HG03108 (cell line): ENCODE measurements at regions not wholly inside any gene's neighbourhood (a gene's known extent, or its start where the extent isn't known, plus 50 kb on each side); places are given as distances from the start of the nearest gene placed in this dataset.
"Not testable (repeated sequence)": the region's sequence is repeated elsewhere in the genome, so short reads cannot be mapped to it uniquely, and the experiment has no call there.

ENCODE experiments used
- ATAC-seq: cut with Tn5 transposase; IDR thresholded peaks from one replicate; pipeline ENCODE4 v1.9.1; 2021; ENCODE audit warnings: moderate library complexity; ENCODE audit not compliant: unreplicated experiment

DNA sequence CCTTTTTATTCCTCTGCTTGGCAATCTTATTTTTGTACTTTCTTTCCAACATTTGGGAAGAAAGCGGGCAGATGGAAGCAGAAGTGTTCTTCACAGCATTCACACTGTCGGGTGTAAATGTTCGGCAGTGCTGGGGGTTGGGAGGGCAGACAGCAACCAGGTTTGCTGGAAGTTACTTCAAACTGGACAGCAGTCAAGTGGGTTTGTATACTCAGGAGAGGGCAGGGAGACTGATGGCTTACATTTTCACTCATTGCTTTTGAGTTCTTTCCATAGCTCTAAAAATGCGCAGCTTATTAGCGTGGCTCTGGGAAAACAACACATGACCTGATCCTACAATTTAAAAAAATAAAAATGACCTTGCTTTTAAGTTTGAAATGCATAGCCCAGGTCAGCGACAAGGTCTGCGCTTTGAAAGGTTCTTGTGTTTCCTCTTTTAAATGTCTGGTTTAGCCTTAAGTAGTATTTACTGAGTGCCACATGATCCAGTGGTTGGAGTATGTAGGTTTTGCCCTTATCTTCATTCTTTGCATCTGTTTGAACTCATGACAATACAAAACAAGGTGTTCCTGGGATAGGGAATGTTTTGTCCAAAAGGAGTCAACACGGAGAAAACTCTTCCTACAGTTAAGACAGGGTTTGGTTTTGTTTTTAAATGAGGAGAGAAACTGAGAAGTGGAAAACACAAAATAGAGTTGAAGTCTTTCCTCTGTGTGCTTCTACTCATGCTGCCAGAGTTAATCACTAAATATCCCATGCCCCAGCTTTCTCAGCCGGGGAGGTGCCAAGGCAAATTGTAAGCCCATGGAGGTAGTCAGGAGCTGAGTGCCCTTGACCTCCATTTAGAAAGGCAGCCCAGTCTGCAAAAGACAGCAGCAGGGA, 132.7 kb upstream of the DMRT1 start:
- no peak for ATAC-seq

DNA sequence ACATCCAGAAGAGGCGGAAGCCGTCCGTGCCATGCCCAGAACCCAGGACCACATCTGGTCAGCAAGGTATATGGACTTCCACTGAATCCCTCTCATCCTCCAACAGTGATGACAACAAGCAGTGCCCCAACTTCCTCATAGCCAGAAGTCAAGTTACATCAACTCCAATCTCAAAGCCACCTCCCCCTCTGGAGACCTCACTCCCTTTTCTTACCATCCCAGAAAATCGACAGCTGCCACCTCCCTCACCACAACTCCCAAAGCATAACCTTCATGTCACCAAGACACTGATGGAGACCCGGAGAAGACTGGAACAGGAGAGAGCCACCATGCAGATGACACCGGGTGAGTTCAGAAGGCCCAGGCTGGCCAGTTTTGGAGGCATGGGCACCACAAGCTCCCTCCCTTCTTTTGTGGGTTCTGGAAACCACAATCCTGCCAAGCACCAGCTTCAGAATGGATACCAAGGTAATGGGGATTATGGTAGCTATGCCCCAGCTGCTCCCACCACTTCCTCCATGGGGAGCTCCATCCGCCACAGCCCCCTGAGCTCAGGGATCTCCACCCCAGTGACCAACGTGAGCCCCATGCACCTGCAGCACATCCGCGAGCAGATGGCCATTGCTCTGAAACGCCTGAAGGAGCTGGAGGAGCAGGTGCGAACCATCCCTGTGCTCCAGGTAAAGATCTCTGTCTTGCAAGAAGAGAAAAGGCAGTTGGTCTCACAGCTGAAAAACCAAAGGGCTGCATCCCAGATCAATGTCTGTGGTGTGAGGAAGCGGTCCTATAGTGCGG, 130.3 kb upstream of the DMRT1 start:
- no peak for ATAC-seq

DNA sequence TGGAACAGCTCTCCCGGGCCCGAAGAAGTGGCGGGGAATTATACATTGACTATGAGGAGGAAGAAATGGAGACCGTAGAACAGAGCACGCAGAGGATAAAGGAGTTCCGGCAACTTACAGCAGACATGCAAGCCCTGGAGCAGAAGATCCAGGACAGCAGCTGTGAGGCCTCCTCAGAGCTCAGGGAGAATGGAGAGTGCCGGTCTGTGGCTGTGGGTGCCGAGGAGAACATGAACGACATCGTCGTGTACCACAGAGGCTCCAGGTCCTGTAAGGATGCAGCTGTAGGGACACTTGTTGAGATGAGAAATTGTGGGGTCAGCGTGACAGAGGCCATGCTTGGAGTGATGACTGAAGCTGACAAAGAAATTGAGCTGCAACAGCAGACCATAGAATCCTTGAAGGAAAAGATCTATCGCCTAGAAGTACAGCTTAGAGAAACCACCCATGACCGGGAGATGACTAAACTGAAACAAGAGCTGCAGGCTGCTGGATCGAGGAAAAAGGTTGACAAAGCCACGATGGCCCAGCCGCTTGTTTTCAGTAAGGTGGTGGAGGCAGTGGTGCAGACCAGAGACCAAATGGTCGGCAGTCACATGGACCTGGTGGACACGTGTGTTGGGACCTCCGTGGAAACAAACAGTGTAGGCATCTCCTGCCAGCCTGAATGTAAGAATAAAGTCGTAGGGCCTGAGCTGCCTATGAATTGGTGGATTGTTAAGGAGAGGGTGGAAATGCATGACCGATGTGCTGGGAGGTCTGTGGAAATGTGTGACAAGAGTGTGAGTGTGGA, 129.5 kb upstream of the DMRT1 start:
- ATAC-seq = no peak

DNA sequence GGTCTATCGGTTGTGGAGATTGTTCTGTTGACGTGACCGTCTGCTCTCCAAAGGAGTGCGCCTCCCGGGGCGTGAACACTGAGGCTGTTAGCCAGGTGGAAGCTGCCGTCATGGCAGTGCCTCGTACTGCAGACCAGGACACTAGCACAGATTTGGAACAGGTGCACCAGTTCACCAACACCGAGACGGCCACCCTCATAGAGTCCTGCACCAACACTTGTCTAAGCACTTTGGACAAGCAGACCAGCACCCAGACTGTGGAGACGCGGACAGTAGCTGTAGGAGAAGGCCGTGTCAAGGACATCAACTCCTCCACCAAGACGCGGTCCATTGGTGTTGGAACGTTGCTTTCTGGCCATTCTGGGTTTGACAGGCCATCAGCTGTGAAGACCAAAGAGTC, 128.9 kb upstream of the DMRT1 start:
- no peak for ATAC-seq

DNA sequence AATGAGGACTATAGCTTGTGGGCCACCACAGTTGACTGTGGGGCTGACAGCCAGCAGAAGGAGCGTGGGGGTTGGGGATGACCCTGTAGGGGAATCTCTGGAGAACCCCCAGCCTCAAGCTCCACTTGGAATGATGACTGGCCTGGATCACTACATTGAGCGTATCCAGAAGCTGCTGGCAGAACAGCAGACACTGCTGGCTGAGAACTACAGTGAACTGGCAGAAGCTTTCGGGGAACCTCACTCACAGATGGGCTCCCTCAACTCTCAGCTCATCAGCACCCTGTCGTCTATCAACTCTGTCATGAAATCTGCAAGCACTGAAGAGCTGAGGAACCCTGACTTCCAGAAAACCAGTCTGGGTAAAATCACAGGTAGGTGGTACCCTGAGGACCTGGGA, 128.4 kb upstream of the DMRT1 start:
- ATAC-seq = no peak

DNA sequence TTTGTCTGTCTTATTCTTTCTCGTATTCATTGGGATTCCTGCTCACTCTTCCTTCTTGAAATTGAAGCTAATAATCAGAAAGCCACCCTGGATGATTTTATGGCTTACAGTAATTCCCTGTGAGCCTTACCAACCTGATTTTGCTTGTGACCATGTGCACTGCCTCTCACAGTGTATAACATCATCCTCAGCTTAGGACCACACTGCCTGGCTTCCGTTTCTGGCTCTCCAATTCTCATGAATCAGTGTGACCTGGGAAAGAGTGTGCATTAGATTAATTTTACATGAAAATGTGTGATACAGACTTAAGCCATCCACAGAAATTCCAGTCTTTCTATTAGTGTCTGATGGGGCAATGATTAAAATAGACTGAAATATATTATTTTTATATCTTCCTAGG, 126.8 kb upstream of the DMRT1 start:
- no peak for ATAC-seq

DNA sequence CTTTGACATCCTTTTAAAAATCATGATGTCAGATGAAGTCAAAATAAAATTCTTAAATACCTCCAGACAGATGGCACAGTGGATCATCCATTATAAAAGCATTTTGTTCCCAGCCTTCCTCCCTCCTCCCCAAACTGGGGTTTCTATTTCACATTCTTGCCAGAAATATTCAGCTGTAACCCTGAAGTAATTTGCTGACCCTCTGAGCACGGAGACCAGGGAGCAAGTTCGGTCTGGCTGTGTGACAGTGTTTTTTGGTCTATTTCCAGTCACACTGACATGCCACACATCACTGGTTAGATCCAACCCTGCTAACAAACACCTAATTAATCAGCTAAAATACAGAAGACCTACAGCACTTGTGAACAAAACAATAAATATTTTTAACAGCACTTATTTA, 126.2 kb upstream of the DMRT1 start:
- ATAC-seq = no peak

DNA sequence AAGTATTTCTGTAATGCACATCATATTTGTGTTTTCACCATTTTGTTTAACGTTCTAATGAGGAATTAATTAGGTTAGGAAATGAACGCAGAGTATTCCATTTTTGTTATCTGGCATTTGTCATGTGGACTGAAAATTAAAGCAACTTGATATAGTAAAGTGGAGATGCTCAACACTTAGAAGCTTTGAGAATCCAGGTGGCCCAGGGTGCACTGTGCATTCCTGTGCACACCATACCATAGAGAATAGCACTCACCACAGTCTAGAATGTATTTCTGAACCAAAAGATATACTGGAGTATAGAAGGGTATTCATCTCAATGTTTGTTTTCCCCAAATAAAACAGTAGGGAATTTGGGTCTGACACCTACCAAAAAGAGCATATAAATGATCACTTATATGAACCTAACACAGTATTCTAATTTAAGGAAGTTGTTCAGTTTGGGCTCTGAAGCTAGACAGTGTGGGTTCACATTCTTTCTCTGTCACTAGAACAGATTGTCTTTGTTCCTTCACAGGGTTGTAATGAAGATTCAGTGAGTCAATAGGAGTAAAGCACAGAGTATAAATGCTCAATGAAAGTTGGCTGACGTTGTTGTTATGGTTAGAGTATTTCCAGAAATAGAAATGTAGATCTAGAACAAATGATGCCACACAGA, 125.6 kb upstream of the DMRT1 start:
- ATAC-seq = no peak

DNA sequence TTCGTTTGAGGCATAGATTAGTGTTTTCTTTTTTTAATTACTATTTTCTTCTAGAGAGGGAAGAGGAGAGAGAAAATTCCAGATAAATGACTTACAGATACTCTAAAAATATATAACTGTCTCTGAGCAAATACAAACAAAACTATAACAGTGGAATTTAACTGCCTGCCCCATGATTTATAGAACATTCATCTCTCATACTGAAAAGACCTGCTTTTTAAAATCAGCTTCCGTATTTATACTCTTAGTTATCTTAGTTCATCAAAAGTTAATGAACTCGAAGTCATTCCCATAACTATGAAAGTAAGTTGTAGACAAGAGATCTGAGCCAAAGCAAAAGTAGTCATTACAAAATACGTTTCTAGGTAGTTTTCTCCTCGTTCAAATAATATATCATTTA, 123.8 kb upstream of the DMRT1 start:
- ATAC-seq = no peak

DNA sequence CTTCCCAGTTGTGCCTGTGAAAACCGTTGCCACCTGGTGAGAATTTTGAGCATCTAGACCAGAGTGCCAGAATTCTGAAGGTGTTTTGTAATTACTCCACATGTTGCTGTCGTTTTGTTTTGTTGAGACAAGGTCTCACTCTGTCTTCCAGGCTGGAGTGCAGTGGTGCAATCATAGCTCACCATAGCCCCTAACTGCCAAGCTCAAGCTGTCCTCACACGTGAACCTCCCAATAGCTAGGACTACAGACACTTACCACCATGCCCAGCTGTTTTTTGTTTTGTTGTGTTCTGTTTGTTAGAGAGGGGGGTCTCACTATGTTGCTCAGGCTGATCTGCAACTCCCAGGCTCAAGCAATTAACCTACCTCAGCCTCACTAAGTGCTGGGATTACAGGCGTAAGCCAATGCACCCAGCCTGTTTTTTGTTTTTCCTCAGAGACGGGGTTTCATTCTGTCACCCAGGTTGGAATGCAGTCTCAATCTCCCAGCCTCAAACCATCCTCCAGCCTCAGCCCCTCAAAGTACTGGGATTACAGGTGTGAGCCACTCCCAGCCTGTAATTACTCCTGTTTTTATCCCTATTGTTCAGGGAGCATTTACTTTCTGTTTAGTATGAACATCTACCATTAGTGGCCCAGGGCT, 121.1 kb upstream of the DMRT1 start:
- ATAC-seq = no peak

DNA sequence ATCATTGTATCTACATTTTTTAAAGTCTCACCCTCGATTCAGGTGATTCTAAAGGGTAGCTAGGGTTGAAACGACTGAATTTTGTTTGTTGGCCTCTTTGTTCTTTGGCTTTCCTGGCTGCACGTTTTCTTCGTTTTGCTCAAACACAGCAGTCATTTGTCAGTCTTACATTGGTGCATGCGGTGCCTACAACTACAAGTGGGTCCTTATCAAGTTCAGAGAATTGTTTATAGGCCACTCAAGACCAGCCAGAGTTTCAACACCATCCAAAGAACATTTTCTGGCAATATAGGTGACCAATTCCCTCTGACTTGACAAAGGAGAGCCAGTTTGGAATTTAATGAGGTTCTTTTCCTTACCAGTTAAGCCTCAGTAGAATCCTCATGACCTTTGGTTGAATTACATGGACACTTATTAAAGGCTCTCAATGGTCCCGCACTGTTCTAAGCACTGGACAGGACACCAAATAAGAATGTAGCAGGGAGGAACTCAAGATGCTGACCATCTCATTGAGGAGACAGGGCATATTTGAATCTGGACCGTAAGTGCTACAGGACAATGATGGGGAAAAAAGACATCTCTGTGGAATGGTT, 119.0 kb upstream of the DMRT1 start:
- no peak for ATAC-seq

DNA sequence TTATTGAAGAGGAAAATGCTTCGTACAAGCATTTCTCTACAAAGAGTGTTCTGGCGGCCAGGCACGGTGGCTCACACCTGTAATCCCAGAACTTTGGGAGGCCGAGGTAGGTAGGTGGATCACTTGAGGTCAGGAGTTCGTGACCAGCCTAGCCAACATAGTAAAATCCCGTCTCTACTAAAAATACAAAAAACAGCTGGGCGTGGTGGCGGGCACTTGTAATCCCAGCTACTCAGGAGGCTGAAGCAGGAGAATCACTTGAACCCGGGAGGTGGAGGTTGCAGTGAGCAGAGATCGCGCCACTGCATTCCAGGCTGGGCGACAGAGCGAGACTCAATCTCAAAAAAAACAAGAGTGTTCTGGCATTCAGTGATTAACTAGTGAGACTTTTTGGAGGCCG, 117.0 kb upstream of the DMRT1 start:
- ATAC-seq = not testable (repeated sequence)

DNA sequence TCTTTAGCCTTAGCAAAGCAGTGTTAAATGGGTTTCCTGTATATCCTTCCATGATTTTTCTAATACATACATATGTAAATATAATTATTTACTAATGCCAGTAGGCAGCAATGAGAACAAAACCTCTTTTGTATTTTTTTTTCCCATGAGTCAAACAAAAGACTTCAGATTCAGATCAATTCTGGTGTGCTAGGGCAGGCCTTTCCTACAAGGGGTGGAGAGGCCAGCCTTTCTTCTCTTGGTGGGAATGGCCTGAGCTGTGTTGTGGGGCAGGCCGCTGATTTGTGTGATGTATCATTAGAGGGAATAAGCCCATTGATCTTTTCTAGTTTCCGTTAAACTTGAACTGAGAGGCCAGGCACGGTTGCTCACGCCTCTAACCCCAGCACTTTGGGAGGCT, 115.5 kb upstream of the DMRT1 start:
- ATAC-seq = no peak

DNA sequence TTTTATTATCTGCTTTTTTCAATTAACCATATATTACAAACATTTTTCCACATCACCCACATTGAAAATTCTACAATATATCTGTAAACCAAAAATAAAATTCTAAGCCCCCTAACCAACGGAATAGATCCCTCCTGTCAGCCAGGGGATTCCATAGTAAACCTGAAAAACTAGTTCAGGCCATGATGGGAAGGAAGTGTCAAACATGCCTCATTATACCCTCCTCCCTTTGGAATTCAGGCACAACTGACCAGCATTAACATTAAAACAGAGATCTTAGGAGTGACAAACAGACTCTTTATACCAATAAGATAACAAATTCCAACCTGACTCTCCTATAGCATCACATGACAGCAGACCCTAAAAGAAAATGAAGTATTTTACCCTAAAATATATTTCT, 113.7 kb upstream of the DMRT1 start:
- ATAC-seq = no peak

DNA sequence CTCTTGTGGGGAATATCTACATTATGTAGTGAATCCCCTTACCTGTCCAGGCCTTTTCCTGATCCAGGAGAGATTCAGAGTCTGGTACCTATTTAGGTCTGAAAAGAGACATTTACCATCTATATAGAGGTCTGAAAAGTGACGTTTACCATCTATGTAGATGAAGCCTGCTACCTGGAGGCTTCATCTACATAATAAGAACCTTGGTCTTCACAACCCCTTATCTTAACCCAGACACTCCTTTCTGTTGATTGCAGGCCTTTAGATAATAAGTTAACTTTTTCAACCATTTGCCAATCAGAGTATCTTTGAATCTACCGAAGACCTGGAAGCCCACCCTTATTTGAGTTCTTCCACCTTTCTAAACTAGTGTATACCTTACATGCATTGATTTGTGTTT, 113.0 kb upstream of the DMRT1 start:
- no peak for ATAC-seq

DNA sequence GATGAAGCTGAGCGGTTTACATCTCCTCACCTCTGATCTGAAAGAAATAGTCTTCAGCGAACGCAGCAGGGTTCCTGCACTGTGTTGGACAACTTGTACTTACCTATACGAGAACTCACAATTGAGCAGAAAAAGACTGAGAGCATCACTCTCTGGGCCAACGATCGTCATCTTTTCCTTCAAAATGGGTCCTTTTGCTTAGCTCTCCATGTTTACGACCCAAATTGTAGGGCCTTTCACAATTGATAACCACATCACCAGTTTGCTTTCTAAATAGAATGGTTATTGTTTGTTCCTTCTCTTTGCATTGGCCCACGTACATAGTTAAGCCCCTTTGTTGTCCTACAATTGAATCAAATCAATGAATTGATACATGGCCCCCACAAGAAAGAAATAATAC, 110.0 kb upstream of the DMRT1 start:
- ATAC-seq = no peak

DNA sequence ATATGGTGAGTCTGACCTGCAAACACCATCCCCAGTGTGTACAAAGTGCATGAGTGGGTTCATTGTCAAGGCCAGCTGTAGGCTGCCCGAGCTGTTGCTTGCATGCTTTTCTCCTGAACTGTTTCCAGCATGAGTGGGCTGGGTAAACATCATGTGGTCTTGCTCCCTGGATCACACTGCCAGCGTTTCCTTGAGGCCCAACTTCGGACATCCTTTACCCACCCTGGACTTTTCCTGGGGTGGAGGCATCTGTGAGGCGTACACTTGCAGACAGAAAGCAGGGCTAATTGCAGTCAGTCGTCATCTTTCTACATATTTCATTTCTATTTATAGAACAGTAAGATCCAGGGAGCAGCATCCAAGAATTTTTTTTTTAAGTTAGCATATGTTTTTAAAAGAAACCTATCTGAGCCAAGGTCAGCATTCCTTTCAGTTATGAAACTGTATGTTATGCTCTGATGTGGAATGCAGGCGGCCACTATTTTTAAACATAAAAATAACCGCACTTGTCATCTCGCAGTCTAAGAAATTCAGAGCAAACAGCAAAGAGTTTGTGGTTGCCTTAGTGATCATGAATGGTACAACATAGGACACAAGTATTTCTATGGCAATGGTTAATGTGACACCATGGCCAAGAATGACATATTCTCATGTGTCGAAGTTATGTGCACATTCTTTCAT, 106.5 kb upstream of the DMRT1 start:
- no peak for ATAC-seq

DNA sequence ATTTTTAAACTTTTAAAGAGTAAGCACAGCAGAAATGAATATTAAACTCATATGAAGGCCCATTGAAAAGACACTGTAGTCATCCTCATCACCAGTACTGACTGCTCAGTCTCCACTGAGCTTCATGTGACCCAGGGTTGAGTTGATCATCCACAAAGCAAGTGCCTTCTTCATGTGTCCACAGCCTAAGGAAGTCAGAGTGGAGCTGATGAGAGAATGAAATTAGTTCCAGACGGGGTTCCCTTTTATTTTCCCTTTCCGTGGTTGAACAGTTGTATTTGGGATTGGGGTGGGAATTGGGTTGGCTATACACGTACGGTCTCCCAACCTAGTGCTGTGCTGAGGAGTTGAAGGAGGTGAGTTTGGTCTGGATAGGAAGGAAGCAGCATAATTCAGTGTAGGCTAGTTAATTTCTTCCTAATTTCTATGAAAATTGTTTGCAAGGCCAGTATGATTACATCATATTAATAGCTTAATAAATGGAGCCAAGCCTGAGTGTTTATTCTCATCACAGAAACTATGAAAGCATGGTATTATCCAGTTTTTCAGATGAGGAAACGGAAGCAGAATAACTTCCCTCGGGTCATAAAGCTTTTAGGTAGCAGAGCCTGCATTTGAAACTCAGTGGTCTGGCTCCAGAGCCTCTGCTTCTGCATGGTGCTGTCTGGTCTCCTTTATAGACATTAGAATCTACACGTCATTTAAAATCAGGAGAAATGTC, 103.9 kb upstream of the DMRT1 start:
- ATAC-seq = no peak
